Muscle of back (tissue), 3 donors: ENCODE measurements at regions not wholly inside any gene's neighbourhood (a gene's known extent, or its start where the extent isn't known, plus 50 kb on each side); places are given as distances from the start of the nearest gene placed in this dataset.
"Not testable (repeated sequence)": the region's sequence is repeated elsewhere in the genome, so short reads cannot be mapped to it uniquely, and the experiment has no call there.

Source experiments
- DNase-seq, 3 donors: peaks; one replicate each; pipeline versions ENCODE4 v3.0.0 to v3.0.0-alpha.2; 2013

GRCh38 chr6:134821928-134822864 is 127.7 kb downstream of the ALDH8A1 start:
- DNase-seq: peak in 1 of 3 donors; percentile 55

GRCh38 chr6:134821397-134821796 is 128.5 kb downstream of the ALDH8A1 start:
- no peak for DNase-seq

GRCh38 chr6:134819863-134820800 is 129.8 kb downstream of the ALDH8A1 start:
- DNase-seq: no peak

- no peak for DNase-seq
Observed at GRCh38 chr6:134819236-134819635, 130.7 kb downstream of the ALDH8A1 start.

GRCh38 chr6:134817448-134817847 is 132.5 kb downstream of the ALDH8A1 start:
- DNase-seq: no peak

GRCh38 chr6:134816780-134817179 is 133.1 kb downstream of the ALDH8A1 start:
- DNase-seq: peak in 1 of 3 donors; percentile 53

- DNase-seq: no peak
Observed at GRCh38 chr6:134816300-134816699, 133.6 kb downstream of the ALDH8A1 start.

GRCh38 chr6:134814076-134814695 is 135.7 kb downstream of the ALDH8A1 start:
- no peak for DNase-seq

GRCh38 chr6:134813146-134813545 is 136.8 kb downstream of the ALDH8A1 start:
- DNase-seq: no peak

- no peak for DNase-seq
Observed at GRCh38 chr6:134810402-134810801, 139.5 kb downstream of the ALDH8A1 start.

GRCh38 chr6:134809130-134809529 is 140.8 kb downstream of the ALDH8A1 start:
- no peak for DNase-seq

- DNase-seq: no peak
Observed at GRCh38 chr6:134806180-134806798, 143.6 kb downstream of the ALDH8A1 start.

GRCh38 chr6:134805168-134805567 is 144.7 kb downstream of the ALDH8A1 start:
- peak in 1 of 3 donors; percentile 31 for DNase-seq

- not testable (repeated sequence) for DNase-seq
Observed at GRCh38 chr6:134804311-134804710, 145.6 kb downstream of the ALDH8A1 start.

- no peak for DNase-seq
Observed at GRCh38 chr6:134802426-134803058, 147.4 kb downstream of the ALDH8A1 start.

- DNase-seq: peak in 1 of 3 donors; percentile 13
Observed at GRCh38 chr6:134797400-134798113, 152.3 kb downstream of the ALDH8A1 start.

- DNase-seq: peak in 2 of 3 donors; percentile 24 to 27
Observed at GRCh38 chr6:134795691-134796090, 154.2 kb downstream of the ALDH8A1 start.

- DNase-seq: no peak
Observed at GRCh38 chr6:134795001-134795400, 154.9 kb downstream of the ALDH8A1 start.

- not testable (repeated sequence) for DNase-seq
Observed at GRCh38 chr6:134791243-134791843, 158.6 kb downstream of the ALDH8A1 start.
